ENCODE measurements at regions not wholly inside any gene's neighbourhood (a gene's known extent, or its start where the extent isn't known, plus 50 kb on each side); places are given as distances from the start of the nearest gene placed in this dataset.

DNA sequence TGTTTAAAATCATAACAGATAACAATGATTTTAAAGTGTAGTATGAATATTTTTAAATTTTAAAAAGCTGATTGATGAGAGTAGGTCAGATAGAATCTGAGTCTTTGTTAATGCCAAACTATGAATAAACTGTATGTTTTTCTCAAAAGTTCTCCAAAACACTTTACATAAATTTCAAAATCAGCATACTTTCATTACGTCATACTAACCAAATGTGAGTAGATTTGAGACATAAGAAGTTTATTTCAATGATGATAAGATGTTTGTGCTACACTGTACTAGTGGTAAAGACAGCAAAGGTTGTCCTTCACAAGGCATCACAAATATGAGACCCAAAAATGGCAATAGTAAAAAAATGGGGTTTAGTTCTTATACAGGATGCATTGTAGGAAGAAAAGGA lies 1342.9 kb downstream of the SI start:
- Histone ChIP-seq H3K36me3 (ENCODE audit: control insufficient read depth in 2 of 2, insufficient read depth in 1 of 2, low read length in 2 of 2) (no peaks in the 10 kb centered on the region), H3K4me1 (ENCODE audit: control insufficient read depth, insufficient read depth, low read length) (no peaks in the 10 kb centered on the region), H3K4me3 (ENCODE audit: low read depth, low read length) (no peak overlapping the region), H3K9me3 (ENCODE audit: control insufficient read depth, insufficient read depth, low read depth, low read length) (no peaks in the 10 kb centered on the region), H3K27ac (ENCODE audit: extremely low read depth, low read depth, low read length) (no peak overlapping the region)
- TF ChIP-seq YY1 (tag by site-specific recombination; IDR thresholded peaks at IDR 0.05): no peak
- no peak for TF ChIP-seq KLF8 (tag by site-specific recombination; IDR thresholded peaks at IDR 0.05)
- TF ChIP-seq ZNF623 (tag by site-specific recombination; IDR thresholded peaks at IDR 0.05): no peak
- no peak for TF ChIP-seq GFI1B (tag by site-specific recombination; IDR thresholded peaks at IDR 0.05)
- no peak for TF ChIP-seq ZNF37A (tag by site-specific recombination; IDR thresholded peaks at IDR 0.05)
- no peak for TF ChIP-seq KLF9 (tag by site-specific recombination; IDR thresholded peaks at IDR 0.05; ENCODE audit: low read depth)
- TF ChIP-seq, protein P1, sequence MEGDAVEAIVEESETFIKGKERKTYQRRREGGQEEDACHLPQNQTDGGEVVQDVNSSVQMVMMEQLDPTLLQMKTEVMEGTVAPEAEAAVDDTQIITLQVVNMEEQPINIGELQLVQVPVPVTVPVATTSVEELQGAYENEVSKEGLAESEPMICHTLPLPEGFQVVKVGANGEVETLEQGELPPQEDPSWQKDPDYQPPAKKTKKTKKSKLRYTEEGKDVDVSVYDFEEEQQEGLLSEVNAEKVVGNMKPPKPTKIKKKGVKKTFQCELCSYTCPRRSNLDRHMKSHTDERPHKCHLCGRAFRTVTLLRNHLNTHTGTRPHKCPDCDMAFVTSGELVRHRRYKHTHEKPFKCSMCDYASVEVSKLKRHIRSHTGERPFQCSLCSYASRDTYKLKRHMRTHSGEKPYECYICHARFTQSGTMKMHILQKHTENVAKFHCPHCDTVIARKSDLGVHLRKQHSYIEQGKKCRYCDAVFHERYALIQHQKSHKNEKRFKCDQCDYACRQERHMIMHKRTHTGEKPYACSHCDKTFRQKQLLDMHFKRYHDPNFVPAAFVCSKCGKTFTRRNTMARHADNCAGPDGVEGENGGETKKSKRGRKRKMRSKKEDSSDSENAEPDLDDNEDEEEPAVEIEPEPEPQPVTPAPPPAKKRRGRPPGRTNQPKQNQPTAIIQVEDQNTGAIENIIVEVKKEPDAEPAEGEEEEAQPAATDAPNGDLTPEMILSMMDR (tag by site-specific recombination; IDR thresholded peaks at IDR 0.05): no peak
- no peak for TF ChIP-seq ZBTB48 (tag by site-specific recombination; IDR thresholded peaks at IDR 0.05)
- no peak for TF ChIP-seq ZNF747 (tag by site-specific recombination; IDR thresholded peaks at IDR 0.05)
- no peak for TF ChIP-seq ZNF140 (tag by site-specific recombination; IDR thresholded peaks at IDR 0.05)
- TF ChIP-seq, protein P2, sequence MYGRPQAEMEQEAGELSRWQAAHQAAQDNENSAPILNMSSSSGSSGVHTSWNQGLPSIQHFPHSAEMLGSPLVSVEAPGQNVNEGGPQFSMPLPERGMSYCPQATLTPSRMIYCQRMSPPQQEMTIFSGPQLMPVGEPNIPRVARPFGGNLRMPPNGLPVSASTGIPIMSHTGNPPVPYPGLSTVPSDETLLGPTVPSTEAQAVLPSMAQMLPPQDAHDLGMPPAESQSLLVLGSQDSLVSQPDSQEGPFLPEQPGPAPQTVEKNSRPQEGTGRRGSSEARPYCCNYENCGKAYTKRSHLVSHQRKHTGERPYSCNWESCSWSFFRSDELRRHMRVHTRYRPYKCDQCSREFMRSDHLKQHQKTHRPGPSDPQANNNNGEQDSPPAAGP (tag by site-specific recombination; IDR thresholded peaks at IDR 0.05): no peak
- TF ChIP-seq, protein P3, sequence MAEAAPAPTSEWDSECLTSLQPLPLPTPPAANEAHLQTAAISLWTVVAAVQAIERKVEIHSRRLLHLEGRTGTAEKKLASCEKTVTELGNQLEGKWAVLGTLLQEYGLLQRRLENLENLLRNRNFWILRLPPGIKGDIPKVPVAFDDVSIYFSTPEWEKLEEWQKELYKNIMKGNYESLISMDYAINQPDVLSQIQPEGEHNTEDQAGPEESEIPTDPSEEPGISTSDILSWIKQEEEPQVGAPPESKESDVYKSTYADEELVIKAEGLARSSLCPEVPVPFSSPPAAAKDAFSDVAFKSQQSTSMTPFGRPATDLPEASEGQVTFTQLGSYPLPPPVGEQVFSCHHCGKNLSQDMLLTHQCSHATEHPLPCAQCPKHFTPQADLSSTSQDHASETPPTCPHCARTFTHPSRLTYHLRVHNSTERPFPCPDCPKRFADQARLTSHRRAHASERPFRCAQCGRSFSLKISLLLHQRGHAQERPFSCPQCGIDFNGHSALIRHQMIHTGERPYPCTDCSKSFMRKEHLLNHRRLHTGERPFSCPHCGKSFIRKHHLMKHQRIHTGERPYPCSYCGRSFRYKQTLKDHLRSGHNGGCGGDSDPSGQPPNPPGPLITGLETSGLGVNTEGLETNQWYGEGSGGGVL (tag by site-specific recombination; IDR thresholded peaks at IDR 0.05): no peak
- CTCF ChIA-PET: interaction anchor here (0.7 kb wide), 1 partner anchor 94 kb away, joined by 3 read pairs; no protein-coding TSS in a partner anchor
- POLR2A ChIA-PET: no interaction called here

DNA sequence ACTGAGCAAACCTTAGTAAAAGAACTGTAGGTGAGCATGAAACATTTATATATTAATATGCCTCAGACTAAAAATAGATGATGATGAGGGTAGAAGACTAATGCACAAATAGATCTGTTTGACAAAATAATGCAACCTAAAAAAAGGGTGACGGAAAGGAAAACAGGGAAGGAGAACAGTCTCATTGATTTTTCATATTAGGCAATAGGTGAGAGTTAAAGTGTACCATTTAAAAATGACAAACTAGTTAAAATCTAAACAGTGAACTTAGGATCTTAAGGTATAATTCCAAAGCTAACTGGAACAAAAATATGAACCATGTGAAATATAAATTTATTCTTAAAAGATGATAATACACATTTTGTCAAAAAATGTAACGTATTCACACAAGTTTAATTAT lies 1347.6 kb downstream of the SI start:
- ChIA-PET POLR2A (no interaction called here), CTCF (interaction anchor here (0.6 kb wide), 1 partner anchor 1476 kb away, joined by 3 read pairs; no protein-coding TSS in a partner anchor)
- Histone ChIP-seq H3K9me3 (ENCODE audit: control insufficient read depth, insufficient read depth, low read depth, low read length) (no peaks in the 10 kb centered on the region), H3K4me1 (ENCODE audit: control insufficient read depth, insufficient read depth, low read length) (no peaks in the 10 kb centered on the region), H3K36me3 (ENCODE audit: control insufficient read depth in 2 of 2, insufficient read depth in 1 of 2, low read length in 2 of 2) (no peaks in the 10 kb centered on the region), H3K4me3 (ENCODE audit: low read depth, low read length) (no peak overlapping the region), H3K27ac (ENCODE audit: extremely low read depth, low read depth, low read length) (no peak overlapping the region)
- no peak for TF ChIP-seq ZNF623 (tag by site-specific recombination; IDR thresholded peaks at IDR 0.05)
- TF ChIP-seq ZNF214 (tag by site-specific recombination; IDR thresholded peaks at IDR 0.05; ENCODE audit: borderline replicate concordance): no peak
- TF ChIP-seq ZNF140 (tag by site-specific recombination; IDR thresholded peaks at IDR 0.05): no peak
- TF ChIP-seq ZNF138 (tag by site-specific recombination; IDR thresholded peaks at IDR 0.05; ENCODE audit: borderline replicate concordance): no peak
- TF ChIP-seq, protein P1 (tag by site-specific recombination; IDR thresholded peaks at IDR 0.05): no peak
- TF ChIP-seq ZNF776 (tag by site-specific recombination; IDR thresholded peaks at IDR 0.05; ENCODE audit: borderline replicate concordance): no peak

DNA sequence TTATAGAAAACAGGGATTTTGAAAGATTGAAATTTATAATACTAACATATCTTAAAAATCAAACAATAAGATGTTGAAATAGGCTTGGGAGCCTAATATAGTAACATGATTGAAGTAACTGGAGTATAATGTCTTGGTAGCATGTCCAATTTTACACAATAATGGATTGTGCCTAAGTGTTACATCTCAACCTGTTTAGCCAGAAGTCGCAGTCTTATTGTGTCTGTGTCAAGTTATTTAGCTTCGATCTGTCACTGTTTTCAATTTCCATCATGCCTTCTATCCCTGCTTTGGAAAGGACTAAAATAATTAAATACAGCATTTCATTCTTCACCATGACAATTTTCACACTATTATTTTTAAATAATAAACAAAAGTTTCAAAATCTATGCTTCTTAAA lies 1352.2 kb downstream of the SI start:
- POLR2A ChIA-PET: no interaction called here
- Histone ChIP-seq H3K4me3 (ENCODE audit: low read depth, low read length) (no peak overlapping the region), H3K4me1 (ENCODE audit: control insufficient read depth, insufficient read depth, low read length) (no peaks in the 10 kb centered on the region), H3K27ac (ENCODE audit: extremely low read depth, low read depth, low read length) (no peak overlapping the region), H3K36me3 (ENCODE audit: control insufficient read depth in 2 of 2, insufficient read depth in 1 of 2, low read length in 2 of 2) (no peaks in the 10 kb centered on the region), H3K9me3 (ENCODE audit: control insufficient read depth, insufficient read depth, low read depth, low read length) (no peaks in the 10 kb centered on the region)
- CTCF ChIA-PET: no interaction called here
- TF ChIP-seq ZNF133 (tag by site-specific recombination; IDR thresholded peaks at IDR 0.05) (no peak), ZNF747 (tag by site-specific recombination; IDR thresholded peaks at IDR 0.05) (no peak)

Measured in HEK293 (cell line).